ENCODE measurements at regions not wholly inside any gene's neighbourhood (a gene's known extent, or its start where the extent isn't known, plus 50 kb on each side); places are given as distances from the start of the nearest gene placed in this dataset.
A peak's percentile ranks its signal among the peaks of the same experiment; 100 is the strongest.

DNA sequence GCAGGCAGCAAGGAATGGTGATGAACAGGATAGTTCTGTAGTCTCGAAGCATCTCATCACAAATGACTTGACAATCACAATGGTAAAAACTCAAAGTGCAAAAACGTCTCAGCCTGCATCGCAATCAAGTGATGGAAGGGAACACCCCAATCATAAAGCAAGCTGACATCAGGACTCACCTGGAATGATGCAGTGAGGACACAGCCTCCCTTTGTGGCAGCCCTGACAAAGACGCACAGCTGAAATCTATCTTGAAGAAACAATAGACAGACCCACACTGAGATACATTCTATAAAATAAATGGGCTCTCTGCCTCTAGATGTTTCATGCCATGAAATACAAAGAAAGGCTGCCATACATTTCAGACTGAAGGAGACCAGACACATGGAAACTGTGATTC lies 748.0 kb upstream of the IGFBP3 start:
- no peak for DNase-seq (ENCODE audit: low spot score)

GRCh38 chr7:46664453-46664852 lies 743.4 kb upstream of the IGFBP3 start:
- DNase-seq (ENCODE audit: low spot score) = no peak

DNA sequence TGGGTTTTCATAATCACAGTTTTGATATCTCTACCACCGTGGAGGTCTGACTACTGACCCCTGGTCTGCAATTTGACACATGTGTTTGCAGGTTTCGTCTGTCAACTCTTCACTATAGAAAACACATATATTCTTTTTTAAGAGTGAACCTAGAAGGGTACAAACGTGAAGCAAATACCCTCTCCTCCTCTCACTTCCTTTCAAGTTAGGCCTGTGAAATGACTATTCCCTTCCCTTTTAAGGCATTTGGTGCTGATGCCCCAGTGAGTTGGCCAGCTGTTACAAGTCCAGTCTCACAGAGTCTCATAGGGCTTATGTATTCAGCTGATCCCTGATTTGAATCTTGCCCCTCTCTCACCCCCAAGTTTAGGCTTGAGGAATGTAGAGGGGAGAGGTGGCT lies 742.0 kb upstream of the IGFBP3 start:
- DNase-seq (ENCODE audit: low spot score) = no peak

DNA sequence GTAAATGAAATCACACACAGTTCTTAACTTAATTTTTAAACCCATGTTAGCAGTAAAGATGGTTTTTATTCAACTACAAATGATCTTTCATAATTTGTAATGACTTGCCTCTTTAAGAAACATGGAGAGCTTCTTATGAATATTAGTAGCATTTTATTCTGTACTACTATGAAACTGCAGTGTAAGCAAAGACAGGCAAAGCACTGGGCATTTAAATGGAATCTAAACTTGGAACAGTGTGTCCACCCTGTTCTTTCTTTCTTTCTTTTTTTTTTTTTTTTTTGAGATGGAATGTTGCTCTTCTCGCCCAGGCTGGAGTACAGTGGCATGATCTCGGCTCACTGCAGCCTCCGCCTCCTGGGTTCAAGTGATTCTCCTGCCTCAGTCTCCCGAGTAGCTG lies 740.4 kb upstream of the IGFBP3 start:
- no peak for DNase-seq (ENCODE audit: low spot score)

GRCh38 chr7:46660402-46660980 lies 739.4 kb upstream of the IGFBP3 start:
- no peak for DNase-seq (ENCODE audit: low spot score)

DNA sequence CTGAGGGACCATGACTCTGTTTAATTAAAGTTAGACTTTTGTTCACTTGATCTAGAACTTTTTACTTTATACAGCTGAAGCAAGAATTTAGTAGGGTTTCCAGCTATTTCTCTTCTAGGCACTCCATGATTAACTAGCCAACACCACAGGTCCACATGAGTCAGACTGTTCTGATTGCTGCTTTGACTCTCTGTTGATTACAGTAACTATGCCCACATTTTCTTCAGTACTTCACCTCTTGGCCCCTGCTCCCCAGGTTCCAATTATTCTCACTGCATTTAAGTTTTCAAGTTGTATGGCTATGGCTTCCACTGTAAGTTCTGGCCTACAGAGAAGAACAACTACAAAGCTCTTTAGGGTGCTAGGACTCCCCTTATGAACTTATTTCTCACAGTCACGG lies 737.2 kb upstream of the IGFBP3 start:
- no peak for DNase-seq (ENCODE audit: low spot score)

- peak; percentile 33 for DNase-seq (ENCODE audit: low spot score)
Observed at GRCh38 chr7:46654546-46655443, 733.7 kb upstream of the IGFBP3 start.

GRCh38 chr7:46653848-46654247 lies 732.8 kb upstream of the IGFBP3 start:
- no peak for DNase-seq (ENCODE audit: low spot score)

- no peak for DNase-seq (ENCODE audit: low spot score)
Observed at GRCh38 chr7:46652317-46652716, 731.2 kb upstream of the IGFBP3 start.

DNA sequence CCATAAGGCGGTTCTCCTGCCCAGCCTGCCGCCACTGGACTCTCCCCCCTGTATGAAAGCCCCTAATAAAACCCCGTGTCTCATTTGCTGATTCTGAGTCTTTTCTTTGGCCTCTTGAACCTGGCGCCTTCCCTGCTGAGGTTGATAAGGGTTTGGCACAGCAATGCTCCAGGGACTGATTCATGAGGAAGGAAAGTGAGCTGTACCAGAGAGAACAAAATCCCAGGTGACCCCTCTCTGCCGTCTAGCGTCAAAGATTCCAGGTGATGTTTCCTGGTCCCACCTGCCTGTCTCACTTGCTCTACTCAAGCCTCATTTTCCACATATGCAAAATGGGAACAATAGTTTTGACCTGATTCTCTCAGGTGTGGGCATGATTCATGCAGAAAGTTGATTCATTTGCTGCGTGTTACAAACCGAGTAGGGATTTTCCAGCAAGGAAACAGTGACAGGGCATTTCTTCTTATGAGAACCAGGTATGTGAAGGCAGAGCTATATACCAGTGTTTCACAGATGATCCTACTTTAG lies 730.6 kb upstream of the IGFBP3 start:
- DNase-seq (ENCODE audit: low spot score) = peak; percentile 87

DNA sequence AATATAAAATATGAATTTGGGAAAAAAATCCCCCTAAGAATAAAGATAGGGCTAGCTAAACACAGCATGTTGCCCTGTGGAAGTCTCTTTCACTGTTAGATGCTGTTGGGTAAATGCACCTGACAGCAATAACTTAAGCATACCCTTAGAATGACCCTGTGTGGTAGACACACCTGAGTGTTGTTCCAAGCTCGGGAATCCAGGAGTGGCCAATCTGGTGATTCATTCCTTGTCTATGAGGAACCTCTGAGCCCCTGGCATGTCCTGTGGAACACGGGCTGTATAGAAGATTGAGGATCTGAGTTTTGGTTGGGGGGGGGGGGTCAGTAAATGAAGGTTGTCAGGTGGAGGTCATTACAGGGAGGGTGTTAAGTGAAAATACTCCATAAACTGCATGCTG lies 730.0 kb upstream of the IGFBP3 start:
- peak; percentile 97 for DNase-seq (ENCODE audit: low spot score)

DNA sequence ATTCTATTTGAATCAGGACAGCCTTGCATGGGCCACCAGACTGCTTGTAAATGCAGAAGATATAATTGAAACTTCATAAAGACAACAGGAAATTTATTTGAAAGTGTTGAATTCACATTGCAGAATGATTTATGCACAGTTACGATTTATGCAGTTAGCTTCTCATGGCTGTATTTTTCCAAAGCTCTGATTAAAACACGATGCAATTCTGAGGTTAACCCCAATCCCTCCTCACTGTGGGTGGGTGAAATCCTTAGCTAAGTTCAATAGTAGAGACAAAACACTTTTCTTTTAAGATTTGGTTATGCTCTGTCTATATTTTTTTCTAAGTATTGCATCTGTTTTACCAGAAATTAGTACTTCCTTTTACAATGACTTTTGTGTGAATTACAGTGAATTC lies 728.8 kb upstream of the IGFBP3 start:
- no peak for DNase-seq (ENCODE audit: low spot score)

GRCh38 chr7:46637793-46638735 lies 717.0 kb upstream of the IGFBP3 start:
- no peak for DNase-seq (ENCODE audit: low spot score)

GRCh38 chr7:46636022-46636421 lies 715.0 kb upstream of the IGFBP3 start:
- no peak for DNase-seq (ENCODE audit: low spot score)

- DNase-seq (ENCODE audit: low spot score) = no peak
Observed at GRCh38 chr7:46633630-46634240, 712.7 kb upstream of the IGFBP3 start.

DNA sequence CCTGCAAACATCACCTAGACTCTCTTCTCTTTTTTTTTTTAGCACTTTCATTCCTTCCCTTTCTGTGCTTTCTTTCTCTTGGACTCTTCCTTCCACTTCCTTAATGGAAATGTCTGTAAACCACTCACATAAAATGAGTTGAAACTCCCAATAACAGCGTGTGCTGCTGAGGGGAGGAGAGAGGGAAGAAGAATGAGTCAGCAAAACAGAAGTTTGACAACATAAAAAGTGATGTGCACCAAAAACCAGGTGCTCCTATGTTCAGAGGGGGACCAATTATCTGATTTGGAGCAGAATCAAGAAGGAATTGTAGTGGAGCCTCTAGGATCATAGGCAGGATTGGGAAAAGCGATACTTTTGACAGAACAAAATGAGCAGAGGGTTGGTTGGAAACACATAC lies 712.1 kb upstream of the IGFBP3 start:
- DNase-seq (ENCODE audit: low spot score) = no peak

GRCh38 chr7:46630031-46630430 lies 709.0 kb upstream of the IGFBP3 start:
- no peak for DNase-seq (ENCODE audit: low spot score)

DNA sequence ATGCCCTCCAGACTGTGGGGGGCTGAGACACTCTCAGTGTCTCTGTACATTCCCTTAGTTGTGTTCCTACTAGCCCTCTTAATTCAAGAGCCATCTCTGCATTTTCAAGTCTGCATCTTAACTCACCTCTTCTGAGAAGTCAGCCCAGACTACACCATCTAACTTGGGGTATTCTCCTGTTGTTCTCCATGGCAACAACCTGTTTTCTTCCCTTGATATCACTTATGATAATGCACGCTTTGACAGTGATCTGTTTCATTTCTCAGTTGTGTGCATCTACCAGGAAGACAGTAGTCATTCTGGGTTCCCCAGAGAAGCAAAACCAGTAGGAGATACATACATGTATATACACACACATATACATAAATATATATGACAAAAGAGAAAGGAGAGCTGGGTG lies 707.3 kb upstream of the IGFBP3 start:
- DNase-seq (ENCODE audit: low spot score) = no peak

DNA sequence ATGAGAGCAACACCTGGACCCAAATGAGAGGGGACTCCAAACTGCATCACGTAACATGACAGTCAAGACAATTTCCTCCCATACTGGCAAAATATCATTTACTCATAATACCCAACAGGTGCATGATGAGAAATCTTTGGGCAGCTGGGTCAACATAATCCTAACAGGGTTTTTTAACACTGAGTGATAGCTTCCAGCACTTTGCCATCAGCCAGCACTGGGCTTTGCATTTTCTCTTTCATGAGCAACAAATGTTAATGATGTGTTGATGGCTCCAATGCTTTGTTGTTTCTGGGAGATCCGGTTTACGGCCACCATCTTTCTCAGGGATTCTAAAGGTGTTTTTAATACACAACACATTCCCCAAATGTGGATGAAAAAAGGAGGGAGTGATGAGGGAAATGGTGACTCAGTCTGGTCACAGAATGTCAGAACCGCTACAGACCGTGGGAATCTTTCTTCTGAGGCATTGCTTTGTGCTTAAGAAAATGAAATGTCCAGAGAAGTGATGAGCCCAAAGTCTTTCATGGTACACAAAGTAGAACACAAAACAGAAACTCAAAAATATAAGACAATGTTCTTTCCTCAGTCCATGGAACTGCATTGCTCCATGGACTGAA lies 705.7 kb upstream of the IGFBP3 start:
- no peak for DNase-seq (ENCODE audit: low spot score)

DNA sequence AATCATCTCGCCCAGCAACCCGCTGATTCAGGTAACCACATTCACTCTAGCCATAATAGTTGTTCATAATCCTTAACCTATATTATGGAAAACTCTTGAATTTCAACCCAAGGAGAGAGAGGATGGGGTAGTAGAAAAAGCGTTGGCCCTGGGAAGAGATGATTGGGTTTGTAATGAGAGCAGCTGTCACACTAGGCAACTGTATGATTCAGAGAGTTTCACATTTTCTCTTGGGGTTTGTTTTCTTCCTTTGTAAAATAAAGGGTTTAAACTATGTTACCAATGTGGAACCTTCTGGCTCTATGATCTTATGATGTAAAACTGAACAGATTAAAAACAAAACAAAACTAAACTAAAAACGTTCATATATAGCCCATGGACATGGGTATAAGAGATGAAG lies 705.2 kb upstream of the IGFBP3 start:
- no peak for DNase-seq (ENCODE audit: low spot score)

DNA sequence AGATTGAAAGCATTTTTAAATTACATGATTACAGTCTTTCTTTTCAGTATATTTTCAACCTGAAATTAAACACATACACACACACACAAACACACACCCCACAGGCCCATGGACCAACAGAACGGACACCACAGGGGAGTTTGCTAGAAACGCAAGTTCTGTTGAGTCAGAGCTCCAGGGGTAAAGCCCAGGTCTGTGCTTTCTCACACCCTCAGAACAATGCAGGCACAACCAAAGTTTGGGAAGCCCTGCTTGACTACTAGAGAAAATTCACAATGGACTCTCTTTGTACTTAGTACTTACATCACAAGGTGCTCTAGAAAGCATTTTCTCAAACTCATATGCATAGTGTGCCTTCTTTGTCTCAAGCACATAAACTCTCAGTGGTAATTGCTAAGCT lies 704.0 kb upstream of the IGFBP3 start:
- no peak for DNase-seq (ENCODE audit: low spot score)

DNA sequence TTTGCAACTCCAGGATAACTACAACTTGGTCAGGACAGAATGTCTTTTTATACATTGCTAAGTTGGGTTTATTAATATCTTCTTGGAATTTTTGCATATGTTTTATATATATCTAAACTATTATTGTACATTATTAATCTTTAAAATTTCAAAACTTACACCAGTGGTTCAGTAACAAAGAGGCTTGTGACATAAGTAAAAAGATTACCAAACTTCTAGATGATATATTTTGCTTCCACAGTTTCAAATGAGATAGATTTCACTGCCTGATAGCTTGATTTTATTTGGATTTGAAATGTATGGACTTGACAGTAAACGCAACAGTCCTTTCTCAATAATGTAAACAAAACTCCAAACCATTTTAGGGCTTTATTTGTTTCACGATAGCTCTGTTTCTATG lies 701.2 kb upstream of the IGFBP3 start:
- DNase-seq (ENCODE audit: low spot score) = no peak
